K562 (cell line): ENCODE measurements at regions not wholly inside any gene's neighbourhood (a gene's known extent, or its start where the extent isn't known, plus 50 kb on each side); places are given as distances from the start of the nearest gene placed in this dataset.

Experiments used
- ATAC-seq: fragments of 200-7000 bp; cut with Tn5 transposase; 3 replicates; pipeline ENCODE4 v1.9.1; 2020; ENCODE audit warnings: moderate library complexity
- BruUV-seq: library from RNA; stranded (reverse); fragments of 400-500 nt; replicated peaks from 2 replicates; lab custom pipeline; 2021; lab: Mats Ljungman, UMichigan
- CTCF ChIA-PET: fragments of 300-600 bp; formaldehyde crosslinking; extraction: SDS; loops from one replicate; lab custom pipeline; 2021; ENCODE audit warnings: low intra/inter-chr PET ratio; lab: Yijun Ruan, JAX
- POLR2A ChIA-PET: fragments of 300-600, 350-650 bp; sonication (Branson Sonifier 250); formaldehyde crosslinking; extraction: SDS; loops from one replicate; lab custom pipeline; 2021; ENCODE audit warnings: antibody characterized with exemption, inconsistent platforms; lab: Yijun Ruan, JAX
- DNase-seq, 4 experiments: peaks; one replicate each; pipeline versions ENCODE4 v3.0.0 to v3.0.0-alpha.2; 2011 to 2018; ENCODE audit warnings: low spot score in 3 of 4, mixed read lengths in 3 of 4; ENCODE audit errors: extremely low read depth in 1 of 4
- FAIRE-seq: peaks from 2 replicates; lab custom pipeline; 2011; peaks lifted over from hg19 to GRCh38; lab: Jason Lieb, UNC
- H2AFZ ChIP-seq: 2 replicates; pipeline ENCODE4 v1.6.0; 2011; ENCODE audit warnings: low read depth, low read length, control low read depth, inconsistent platforms
- H3K27ac ChIP-seq: fragments of 200-600 bp; 3 replicates; pipeline ENCODE4 v1.8.0; 2011; ENCODE audit warnings: low read depth, mild to moderate bottlenecking, control low read depth, inconsistent platforms, low read length, moderate library complexity, mixed read lengths; ENCODE audit errors: extremely low read depth
- H3K27me3 ChIP-seq, 2 experiments: fragments of 300-600 bp in 1 of 2; 2 replicates in 1 of 2; 3 replicates in 1 of 2; pipeline versions ENCODE4 v1.6.0 to v1.8.0; 2011; ENCODE audit warnings: inconsistent platforms in 2 of 2, low read length in 2 of 2, mild to moderate bottlenecking in 1 of 2, mixed read lengths in 1 of 2, moderate library complexity in 1 of 2; ENCODE audit not compliant: control insufficient read depth in 2 of 2, insufficient read depth in 2 of 2
- H3K36me3 ChIP-seq: fragments of 300-600 bp; 3 replicates; pipeline ENCODE4 v1.8.0; 2011; ENCODE audit warnings: mild to moderate bottlenecking, low read length, inconsistent platforms; ENCODE audit not compliant: control insufficient read depth, insufficient read depth
- H3K4me1 ChIP-seq, 2 experiments: fragments of 200-600 bp in 1 of 2; replicated peaks in 1 of 2; 2 replicates in 1 of 2; 3 replicates in 1 of 2; pipeline versions ENCODE4 v1.5.1 to v1.8.0; 2011; ENCODE audit warnings: inconsistent platforms in 2 of 2, low read length in 2 of 2, mild to moderate bottlenecking in 1 of 2, mixed read lengths in 1 of 2, moderate library complexity in 1 of 2; ENCODE audit not compliant: control insufficient read depth in 2 of 2, insufficient read depth in 2 of 2
- H3K4me2 ChIP-seq: 2 replicates; pipeline ENCODE4 v1.6.1; 2011; ENCODE audit warnings: low read length, control low read depth, inconsistent platforms, mixed read lengths; ENCODE audit not compliant: insufficient read depth
- H3K4me3 ChIP-seq: fragments of 200-600 bp; sonication (generic), shearing (Covaris generic); 2 replicates; pipeline ENCODE4 v1.5.1; 2016; ENCODE audit warnings: control low read depth, inconsistent platforms
- H3K79me2 ChIP-seq: fragments of 200-600 bp; 3 replicates; pipeline ENCODE4 v1.8.0; 2011; ENCODE audit warnings: low read length, inconsistent platforms; ENCODE audit not compliant: control insufficient read depth, insufficient read depth
- H3K9ac ChIP-seq, 2 experiments: 2 replicates each; pipeline versions ENCODE4 v1.6.0 to v1.6.1; 2011; ENCODE audit warnings: low read depth in 2 of 2, low read length in 2 of 2, control low read depth in 1 of 2, inconsistent platforms in 1 of 2, mild to moderate bottlenecking in 1 of 2, mixed read lengths in 1 of 2; ENCODE audit not compliant: insufficient read depth in 1 of 2
- H3K9me1 ChIP-seq: one replicate; pipeline ENCODE4 v1.6.0; 2011; ENCODE audit warnings: inconsistent platforms, mild to moderate bottlenecking, low read length, moderate library complexity; ENCODE audit not compliant: control insufficient read depth, insufficient read depth
- H3K9me3 ChIP-seq: replicated peaks from 2 replicates; pipeline ENCODE4 v1.5.1; 2011; ENCODE audit warnings: low read depth, low read length, inconsistent platforms; ENCODE audit not compliant: control insufficient read depth, insufficient read depth
- H4K20me1 ChIP-seq: replicated peaks from 2 replicates; pipeline ENCODE4 v1.6.1; 2011; ENCODE audit warnings: low read length, inconsistent platforms, mixed read lengths; ENCODE audit not compliant: control insufficient read depth, insufficient read depth
- MTA3 ChIP-seq: fragments of 450-650 bp; formaldehyde crosslinking; IDR thresholded peaks from 2 replicates; pipeline ENCODE4 v1.6.1; 2017; ENCODE audit warnings: mild to moderate bottlenecking, borderline replicate concordance
- VEZF1 ChIP-seq: fragments of 200-800 bp; sonication (Bioruptor generic); IDR thresholded peaks from 2 replicates; pipeline ENCODE4 v1.6.1; 2017; ENCODE audit warnings: missing genetic modification characterization, missing compliant biosample characterization
- ZBTB9 ChIP-seq: fragments of 450-650 bp; formaldehyde crosslinking; IDR thresholded peaks from 2 replicates; pipeline ENCODE4 v1.4.0; 2020; ENCODE audit warnings: mild to moderate bottlenecking, moderate library complexity
- ZNF57 ChIP-seq: fragments of 450-650 bp; formaldehyde crosslinking; IDR thresholded peaks from 2 replicates; pipeline ENCODE4 v1.4.0; 2020; ENCODE audit warnings: mild to moderate bottlenecking, moderate library complexity
- ZNF639 ChIP-seq, 2 experiments: fragments of 200-800 bp in 1 of 2; sonication (Bioruptor generic) in 1 of 2; sonication (generic) in 1 of 2; formaldehyde crosslinking in 1 of 2; IDR thresholded peaks in 1 of 2; conservative IDR thresholded peaks in 1 of 2; 2 replicates each; pipeline versions ENCODE4 v1.5.0 to v1.6.1; 2016 to 2020; ENCODE audit warnings: missing compliant biosample characterization in 1 of 2, missing genetic modification characterization in 1 of 2, missing genetic modification reagents in 1 of 2
- ZNF778 ChIP-seq: fragments of 450-650 bp; formaldehyde crosslinking; IDR thresholded peaks from 2 replicates; pipeline ENCODE4 v1.4.0; 2020; ENCODE audit warnings: mild to moderate bottlenecking, moderate library complexity
- WGBS: fragments of 100-300 bp; shearing (Covaris generic); methylation state at CpG from one replicate; pipeline ENCODE4 v1.1.6; 2016; ENCODE audit warnings: low coverage, mixed read lengths; ENCODE audit not compliant: insufficient coverage; ENCODE audit errors: missing lambda C conversion rate; 5-methylcytosine and 5-hydroxymethylcytosine counted together
- in situ Hi-C: fragments of 300-500 bp; cut with MboI; formaldehyde crosslinking; loops from 4 replicates; pipeline ENCODE4 v1.15.0; 2018; ENCODE audit warnings: inconsistent platforms, mixed read lengths
- intact Hi-C: fragments of 100-400 bp; cut with micrococcal nuclease; formaldehyde crosslinking; loops from 2 replicates; pipeline ENCODE4 v1.14.2; 2022

GRCh38 chr6:100226811-100227210, 232.8 kb upstream of the MCHR2 start:
- H2AFZ ChIP-seq: peak overlapping the region; percentile 53
- H3K36me3 ChIP-seq: no peaks in the 10 kb centered on the region
- no peaks in the 10 kb centered on the region for H3K27me3 ChIP-seq
- no peak overlapping the region for H3K9ac ChIP-seq
- no peak overlapping the region for H3K4me2 ChIP-seq
- no peak overlapping the region for H3K27ac ChIP-seq
- CTCF ChIA-PET: no interaction called here
- H4K20me1 ChIP-seq: no peaks in the 10 kb centered on the region
- H3K9me3 ChIP-seq: no peaks in the 10 kb centered on the region
- no peaks in the 10 kb centered on the region for H3K79me2 ChIP-seq
- POLR2A ChIA-PET: interaction anchor here (2.1 kb wide), 1 partner anchor 10 kb away, joined by 6 read pairs; no protein-coding TSS in a partner anchor
- no peak for DNase-seq
- ATAC-seq: no peak
- no peak overlapping the region for H3K4me3 ChIP-seq
- in situ Hi-C loops: no loop called here
- 39% methylated on average over 3 of the region's 3 CpGs for WGBS
- no TSS peak for BruUV-seq
- H3K9me1 ChIP-seq: no peaks in the 10 kb centered on the region
- peaks cover 3 to 33% of the 10 kb centered on the region in 2 experiments for H3K4me1 ChIP-seq
- FAIRE-seq: no peak
- TF ChIP-seq ZBTB9 (CRISPR knock-in tag): no peak
- TF ChIP-seq ZNF778 (CRISPR knock-in tag): no peak
- TF ChIP-seq VEZF1 (CRISPR knock-in tag): no peak
- no peak for TF ChIP-seq ZNF57 (CRISPR knock-in tag)
- TF ChIP-seq MTA3: no peak
- no peak for TF ChIP-seq ZNF639 (CRISPR knock-in tag; conservative IDR thresholded peaks at IDR 0.05 in 1 of 2, IDR thresholded peaks at IDR 0.05 in 1 of 2)
- intact Hi-C loops: no loop called here
